HG03060 (cell line): ENCODE measurements at regions not wholly inside any gene's neighbourhood (a gene's known extent, or its start where the extent isn't known, plus 50 kb on each side); places are given as distances from the start of the nearest gene placed in this dataset.

Experiments
- ATAC-seq: cut with Tn5 transposase; IDR thresholded peaks from one replicate; pipeline ENCODE4 v1.9.1; 2021; ENCODE audit warnings: low read depth, moderate number of reproducible peaks; ENCODE audit not compliant: unreplicated experiment

DNA sequence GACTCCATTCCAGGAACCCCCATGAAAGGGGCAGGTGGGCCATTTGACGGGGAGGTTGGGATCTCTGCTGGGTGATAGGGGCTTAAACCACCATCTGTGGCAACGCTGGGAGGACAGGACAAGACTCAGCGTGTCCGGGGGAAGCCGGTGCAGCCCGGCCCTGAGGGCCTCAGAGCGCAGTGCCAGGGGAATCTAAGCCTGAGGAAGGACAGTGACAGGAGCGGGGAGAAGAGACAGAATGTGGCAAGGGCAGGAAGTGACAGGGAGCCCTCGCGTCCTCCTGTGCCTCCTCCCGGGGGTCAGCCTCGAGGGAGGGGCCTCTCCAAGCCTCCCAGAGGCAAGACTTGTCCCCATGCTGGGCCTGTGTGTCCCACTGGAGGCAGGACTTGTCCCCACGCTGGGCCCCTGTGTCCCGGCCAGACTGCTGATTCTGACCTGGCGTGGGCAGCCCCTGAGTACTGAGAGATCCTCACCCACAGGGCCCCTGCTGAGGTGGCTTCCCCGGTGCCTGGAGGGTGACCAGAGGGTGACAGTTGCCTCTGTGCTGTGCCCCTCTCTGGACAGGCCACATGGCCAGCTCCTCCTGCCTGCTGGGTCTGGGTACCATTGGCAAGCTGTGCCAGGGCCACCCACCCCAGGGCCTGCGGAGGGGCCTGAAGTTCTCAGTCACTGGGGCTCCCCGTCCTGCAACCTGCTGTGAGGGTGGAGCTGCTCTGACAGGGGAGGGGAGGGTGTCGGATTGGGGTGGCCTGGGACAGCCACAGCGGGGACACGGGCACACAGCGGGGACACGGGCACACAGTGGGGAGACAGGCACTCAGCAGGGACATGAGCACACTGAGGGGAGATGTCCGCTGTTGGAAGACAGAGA is 676.2 kb downstream of the BRD1 start:
- no peak for ATAC-seq

GRCh38 chr22:49150801-49151221 is 676.9 kb downstream of the BRD1 start:
- no peak for ATAC-seq

DNA sequence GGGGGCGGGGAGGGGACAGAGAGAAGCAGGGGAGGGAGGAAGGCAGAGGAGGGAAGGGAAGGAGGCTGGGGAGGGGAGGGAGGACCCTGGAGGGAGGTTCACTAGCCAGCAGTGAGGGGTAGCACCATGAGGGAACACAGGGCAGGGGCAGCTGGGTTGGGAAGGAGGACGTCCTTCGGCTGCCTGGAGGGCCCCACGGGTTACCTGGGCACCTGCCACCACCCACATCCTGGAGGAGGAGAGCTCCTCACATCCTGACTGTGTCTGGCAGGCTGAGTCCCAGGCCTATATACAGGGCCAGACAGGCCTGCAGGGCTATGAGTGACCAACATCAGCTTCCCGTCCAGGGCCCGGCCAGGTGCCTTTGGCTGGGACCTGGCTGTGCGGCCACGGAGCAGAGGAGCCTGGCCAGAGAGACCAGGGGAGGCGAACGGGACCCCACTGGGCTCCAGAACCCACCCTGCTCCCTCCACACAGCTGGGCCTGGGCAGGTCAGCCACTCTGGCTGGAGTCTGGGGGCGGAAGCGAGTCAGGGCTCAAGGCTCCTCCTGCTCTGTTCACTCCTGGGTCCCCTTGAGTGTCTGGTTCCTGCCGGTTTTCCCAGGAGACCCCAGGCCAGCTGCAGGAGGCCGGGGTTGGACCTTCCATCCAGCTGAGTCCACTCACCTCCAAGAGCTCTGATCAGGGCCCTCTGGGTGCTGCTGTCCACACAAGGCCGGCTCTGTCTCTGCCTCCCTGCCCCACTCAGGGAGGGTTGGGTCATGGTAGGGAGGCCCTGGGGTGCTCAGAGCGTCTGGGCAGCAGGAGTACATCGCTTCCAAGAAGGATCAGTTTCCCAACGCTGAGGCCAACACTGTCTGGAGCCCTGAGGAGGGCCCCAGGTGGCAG is 677.7 kb downstream of the BRD1 start:
- ATAC-seq: no peak

- ATAC-seq: no peak
Measured at GRCh38 chr22:49148895-49149418, 678.7 kb downstream of the BRD1 start.

- no peak for ATAC-seq
Measured at GRCh38 chr22:49147617-49148175, 680.0 kb downstream of the BRD1 start.

DNA sequence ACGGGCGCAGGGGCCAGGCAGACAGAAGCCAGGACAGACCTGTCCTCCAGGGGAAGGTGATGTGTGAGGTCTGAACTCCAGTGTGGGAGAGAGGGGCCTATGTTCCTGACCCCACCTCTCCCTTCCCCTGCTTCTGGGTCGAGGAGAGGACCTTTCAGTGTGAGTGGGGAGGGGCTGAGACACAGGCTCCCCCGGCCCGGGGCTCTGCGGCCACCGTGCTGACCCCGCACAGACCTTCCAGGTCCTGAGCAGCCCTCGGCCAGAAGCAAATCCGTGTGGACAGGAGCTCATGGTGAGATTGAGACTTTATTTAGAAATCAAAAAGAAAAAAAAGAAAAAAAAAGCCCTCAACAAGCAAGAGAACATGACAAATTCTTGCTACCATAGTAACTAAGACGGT is 680.5 kb downstream of the BRD1 start:
- no peak for ATAC-seq

GRCh38 chr22:49146511-49146910 is 681.2 kb downstream of the BRD1 start:
- no peak for ATAC-seq

DNA sequence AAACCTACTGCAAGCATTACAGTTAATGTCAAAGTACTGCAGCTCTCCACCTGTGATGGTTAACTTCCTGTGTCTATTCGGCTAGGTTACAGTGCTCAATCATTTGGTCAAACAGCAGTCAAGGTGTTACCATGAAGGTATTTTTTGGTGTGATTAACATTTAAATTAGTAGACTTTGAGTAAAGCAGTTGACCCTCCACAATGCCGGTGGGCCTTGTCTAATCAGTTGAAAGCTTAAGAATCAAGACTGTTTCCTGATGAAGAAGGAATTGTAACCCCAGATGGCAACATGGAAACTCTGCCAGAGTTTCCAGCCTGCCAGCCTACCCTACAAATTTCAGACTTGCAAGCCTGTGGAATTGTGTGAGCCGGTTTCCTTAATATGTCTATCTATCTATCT is 683.9 kb downstream of the BRD1 start:
- no peak for ATAC-seq

DNA sequence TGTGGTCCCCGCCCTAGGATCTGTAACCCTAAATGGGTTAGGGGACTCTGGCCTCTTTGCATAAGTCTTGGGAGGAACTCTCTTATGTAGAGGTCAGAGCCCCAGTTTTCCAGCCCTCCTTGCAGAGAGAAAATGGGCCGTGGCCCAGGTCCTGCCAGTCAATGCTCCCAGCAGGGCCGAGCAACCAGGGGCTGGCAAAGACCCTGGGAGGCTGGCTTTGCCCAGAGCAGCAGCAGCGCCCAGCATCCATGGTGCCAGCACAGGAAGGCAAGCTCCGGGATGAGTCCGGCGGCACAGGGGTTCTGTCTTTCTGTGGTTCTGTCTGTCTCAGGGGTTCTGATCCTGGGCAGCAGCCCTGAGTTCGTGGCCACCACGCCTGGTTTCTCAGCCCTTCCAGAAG is 684.8 kb downstream of the BRD1 start:
- ATAC-seq: no peak

DNA sequence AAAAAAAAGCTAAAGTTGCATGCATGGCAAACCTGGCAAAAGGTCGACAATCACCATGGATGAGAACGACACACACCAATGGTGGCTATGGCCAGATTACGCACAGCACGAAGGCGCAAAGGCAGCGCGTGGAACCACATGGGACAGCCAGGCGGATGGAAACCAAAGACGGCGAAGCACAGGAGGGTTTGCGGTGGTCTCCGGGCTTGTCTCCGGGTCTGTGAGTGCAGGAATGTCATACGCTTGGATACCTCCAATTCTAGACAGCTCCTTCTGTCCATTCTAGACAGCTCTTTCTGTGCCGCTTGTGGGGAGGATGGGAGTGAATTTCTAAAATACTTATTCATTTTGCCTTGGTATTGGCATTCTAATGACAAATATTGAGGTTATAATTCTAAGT is 685.4 kb downstream of the BRD1 start:
- ATAC-seq: no peak

DNA sequence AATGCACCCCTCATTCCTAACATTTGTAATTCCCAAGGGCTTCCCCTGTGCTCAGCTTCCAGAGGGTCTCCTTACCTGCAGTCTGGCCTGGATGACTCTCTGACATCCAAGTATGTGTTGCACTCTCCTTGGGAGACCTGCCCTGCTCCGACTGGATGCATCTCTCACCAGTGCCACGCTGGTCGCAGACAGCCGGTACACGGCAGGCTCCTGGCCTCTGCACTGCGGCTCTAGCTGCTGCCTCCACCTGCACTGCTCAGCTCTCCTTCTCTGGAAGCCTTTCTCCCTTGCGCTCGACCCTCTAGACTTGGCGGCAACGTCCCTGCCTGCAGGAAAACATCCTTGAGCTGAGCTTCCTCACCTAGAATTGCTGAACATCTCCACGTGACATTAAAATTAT is 685.9 kb downstream of the BRD1 start:
- no peak for ATAC-seq

- no peak for ATAC-seq
Measured at GRCh38 chr22:49140911-49141665, 686.6 kb downstream of the BRD1 start.

DNA sequence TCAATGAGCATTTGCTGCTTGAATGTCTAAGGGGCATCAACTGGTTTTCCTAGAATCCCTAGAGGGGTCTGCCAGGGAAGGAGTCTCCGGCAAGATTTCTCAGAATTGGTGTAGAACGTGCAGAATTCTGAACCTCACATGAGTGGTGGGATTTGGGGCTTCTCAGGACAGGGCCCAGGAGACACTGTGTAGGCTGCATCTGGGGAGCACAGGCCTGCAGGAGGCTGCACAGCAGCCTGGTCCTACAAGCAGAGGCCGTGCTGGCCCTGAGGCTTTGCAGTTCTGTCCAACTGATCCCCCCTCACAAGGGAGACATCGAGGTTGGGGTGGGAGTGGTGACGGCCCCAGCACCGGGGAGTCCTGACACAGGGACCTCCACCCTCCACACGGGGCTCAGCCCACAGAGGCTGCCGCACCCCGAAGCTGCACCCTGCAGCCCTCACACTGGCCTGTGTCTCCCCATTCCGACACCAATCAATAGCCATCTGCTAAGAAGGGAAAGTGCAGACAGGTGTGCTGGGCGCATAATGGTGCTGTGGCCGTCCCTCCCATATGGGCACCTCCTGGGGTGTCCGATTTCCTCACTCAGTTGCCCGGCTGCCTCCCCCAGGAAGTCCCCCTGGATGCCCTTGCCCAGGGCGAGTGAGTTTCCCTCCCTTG is 688.1 kb downstream of the BRD1 start:
- ATAC-seq: no peak

DNA sequence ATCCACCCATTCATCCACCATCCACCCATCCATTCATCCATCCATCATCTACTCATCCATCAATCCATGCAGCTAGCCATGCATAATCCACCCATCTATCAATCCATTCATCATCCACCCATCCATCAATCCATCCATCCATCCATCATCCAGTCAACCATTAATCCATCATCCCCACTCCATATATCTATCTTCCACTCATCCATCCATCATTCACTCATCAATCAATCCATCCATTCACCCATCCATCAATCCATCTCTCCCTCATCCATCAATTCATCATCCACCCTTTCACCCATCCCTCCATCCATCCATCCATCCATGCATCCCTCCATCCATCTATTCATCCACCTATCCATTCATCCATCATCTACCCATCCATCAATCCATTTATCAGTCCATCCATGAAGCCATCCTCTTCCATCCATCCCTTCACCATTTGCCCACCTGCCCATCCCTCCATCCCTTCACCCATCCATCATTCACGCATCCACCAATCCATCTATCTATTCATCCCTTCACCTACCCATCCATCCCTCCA is 689.4 kb downstream of the BRD1 start:
- ATAC-seq: no peak

DNA sequence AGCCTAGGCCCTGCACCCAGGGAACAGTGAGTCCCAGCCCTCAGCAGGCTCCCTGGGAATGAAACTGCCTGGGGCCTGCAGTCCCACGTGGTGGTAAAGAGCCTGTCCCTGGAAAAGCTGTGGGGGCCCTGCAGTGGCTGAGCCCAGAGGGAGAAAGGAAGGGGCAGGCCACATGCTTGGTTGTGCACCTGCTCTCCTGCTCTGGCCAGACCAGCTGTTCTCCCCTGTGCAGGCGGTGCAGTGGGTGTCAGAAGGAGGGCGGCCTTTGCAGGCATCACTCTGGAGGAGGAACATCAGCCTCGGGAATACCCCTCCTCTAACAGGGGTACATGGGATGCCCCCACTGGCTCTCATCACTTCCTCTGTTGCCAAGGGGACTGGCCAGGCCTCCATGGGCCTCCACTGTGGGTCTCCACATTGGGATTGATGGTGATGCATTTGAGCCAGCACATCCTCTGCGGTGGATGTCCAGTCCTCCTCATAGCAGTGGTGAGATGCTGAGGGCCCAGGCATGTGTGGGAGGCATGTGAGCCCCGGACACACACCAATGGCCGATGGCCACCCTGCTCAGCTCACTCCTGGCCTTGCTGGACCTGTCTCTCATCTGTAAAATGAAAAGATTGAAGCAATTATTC is 690.4 kb downstream of the BRD1 start:
- ATAC-seq: no peak

DNA sequence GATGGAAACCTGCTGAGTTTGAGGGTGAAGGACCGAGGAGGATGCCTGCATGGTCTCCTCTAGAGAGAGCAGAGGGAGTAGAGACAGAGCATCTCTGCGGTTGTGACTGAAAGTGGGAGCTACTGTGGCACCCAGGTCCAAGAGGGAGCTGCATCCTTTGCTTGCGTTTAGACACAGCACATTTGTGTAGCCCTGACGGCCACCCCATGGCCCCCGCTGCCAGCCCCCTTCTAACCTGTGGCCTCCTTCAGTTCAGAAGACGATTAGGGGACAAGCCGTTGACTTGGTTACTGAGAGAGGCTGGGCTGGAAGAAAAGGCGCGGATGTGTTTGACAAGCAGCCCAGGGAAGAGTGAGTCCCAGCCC is 690.9 kb downstream of the BRD1 start:
- no peak for ATAC-seq

- no peak for ATAC-seq
Measured at GRCh38 chr22:49136041-49136815, 691.4 kb downstream of the BRD1 start.

DNA sequence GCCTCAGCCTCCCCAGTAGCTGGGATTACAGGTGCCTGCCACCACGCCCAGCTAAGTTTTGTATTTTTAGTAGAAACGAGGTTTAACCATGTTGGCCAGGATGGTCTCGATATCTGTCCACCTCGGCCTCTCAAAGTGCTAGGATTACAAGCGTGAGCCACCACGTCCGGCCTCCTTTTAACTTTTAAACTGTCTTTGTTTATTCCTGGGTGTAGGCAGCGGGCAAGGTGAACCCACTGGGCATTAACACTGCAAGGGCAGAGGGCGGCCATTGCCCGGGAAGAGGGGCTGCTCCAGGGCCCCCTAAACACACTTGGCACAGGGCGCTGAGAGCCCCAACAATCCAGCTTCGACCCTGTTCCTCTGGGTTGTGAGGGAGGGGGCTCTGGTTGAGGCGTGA is 693.6 kb downstream of the BRD1 start:
- ATAC-seq: no peak
